Gastrocnemius medialis (tissue), 4 donors: ENCODE measurements at regions not wholly inside any gene's neighbourhood (a gene's known extent, or its start where the extent isn't known, plus 50 kb on each side); places are given as distances from the start of the nearest gene placed in this dataset.

Source experiments
- POLR2A ChIP-seq, 2 donors: fragments of 450-650 bp; IDR thresholded peaks; one replicate each; pipeline ENCODE4 v1.6.1; 2017; ENCODE audit warnings: antibody characterized with exemption in 2 of 2, mild to moderate bottlenecking in 2 of 2, moderate library complexity in 2 of 2
- TF ChIP-seq, protein P1 (sequence below), 5 experiments: fragments of 450-650 bp in 3 of 5; fragments of 200-600 bp in 2 of 5; sonication (generic) in 2 of 5; IDR thresholded peaks in 4 of 5; conservative IDR thresholded peaks in 1 of 5; 1 replicate in 4 of 5; 2 replicates in 1 of 5; pipeline ENCODE4 v1.5.1; 2016 to 2019; ENCODE audit warnings: antibody characterized with exemption in 5 of 5, mild to moderate bottlenecking in 3 of 5, moderate library complexity in 3 of 5

DNA sequence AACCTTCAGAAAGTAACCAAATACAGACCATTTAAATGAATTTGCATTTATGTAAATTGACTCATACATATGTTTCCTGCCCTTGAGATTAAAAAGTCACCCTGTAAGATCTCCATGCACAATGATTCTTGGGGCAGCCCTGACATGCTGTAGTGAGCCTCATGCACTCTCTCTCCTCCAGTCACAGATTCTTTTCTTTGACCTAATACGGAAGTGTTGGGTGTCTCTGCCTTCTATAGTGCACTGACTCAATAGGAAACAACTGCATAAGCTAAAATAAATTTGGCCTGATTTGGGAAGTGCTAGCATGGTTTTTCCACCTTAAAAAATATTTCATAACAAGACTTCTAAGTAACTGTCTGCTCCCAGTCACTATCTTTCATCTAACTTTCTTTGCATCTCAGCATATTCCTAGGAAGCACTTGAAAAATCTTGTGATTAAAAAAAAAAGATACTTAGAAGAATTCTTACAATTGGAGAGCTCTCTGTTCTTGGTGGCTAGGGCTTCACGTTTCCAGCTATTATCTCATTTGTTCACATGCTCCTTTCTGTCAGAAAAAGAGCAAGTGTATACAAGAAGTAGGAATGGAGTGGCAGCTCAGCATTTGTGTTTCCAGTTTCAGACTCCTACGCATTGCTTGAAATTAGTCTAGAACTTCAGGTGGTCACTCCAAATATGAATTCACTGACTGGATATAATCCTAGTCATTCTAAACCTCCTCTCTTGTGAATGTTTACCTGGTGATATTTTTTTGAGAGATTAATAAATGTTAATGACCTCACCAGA is 207.9 kb upstream of the COL8A1 start:
- TF ChIP-seq, protein P1, sequence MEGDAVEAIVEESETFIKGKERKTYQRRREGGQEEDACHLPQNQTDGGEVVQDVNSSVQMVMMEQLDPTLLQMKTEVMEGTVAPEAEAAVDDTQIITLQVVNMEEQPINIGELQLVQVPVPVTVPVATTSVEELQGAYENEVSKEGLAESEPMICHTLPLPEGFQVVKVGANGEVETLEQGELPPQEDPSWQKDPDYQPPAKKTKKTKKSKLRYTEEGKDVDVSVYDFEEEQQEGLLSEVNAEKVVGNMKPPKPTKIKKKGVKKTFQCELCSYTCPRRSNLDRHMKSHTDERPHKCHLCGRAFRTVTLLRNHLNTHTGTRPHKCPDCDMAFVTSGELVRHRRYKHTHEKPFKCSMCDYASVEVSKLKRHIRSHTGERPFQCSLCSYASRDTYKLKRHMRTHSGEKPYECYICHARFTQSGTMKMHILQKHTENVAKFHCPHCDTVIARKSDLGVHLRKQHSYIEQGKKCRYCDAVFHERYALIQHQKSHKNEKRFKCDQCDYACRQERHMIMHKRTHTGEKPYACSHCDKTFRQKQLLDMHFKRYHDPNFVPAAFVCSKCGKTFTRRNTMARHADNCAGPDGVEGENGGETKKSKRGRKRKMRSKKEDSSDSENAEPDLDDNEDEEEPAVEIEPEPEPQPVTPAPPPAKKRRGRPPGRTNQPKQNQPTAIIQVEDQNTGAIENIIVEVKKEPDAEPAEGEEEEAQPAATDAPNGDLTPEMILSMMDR (IDR thresholded peaks at IDR 0.05 in 4 of 5, conservative IDR thresholded peaks at IDR 0.05 in 1 of 5), result no peak
- TF ChIP-seq POLR2A (IDR thresholded peaks at IDR 0.05), result no peak
